ENCODE measurements at regions not wholly inside any gene's neighbourhood (a gene's known extent, or its start where the extent isn't known, plus 50 kb on each side); places are given as distances from the start of the nearest gene placed in this dataset.

- Mint-ChIP-seq H3K4me1 (ENCODE audit: unreplicated experiment) (no peaks in the 10 kb centered on the region), H3K27me3 (peaks cover 50% of the 10 kb centered on the region), H3K27ac (no peak overlapping the region), H3K9me3 (no peaks in the 10 kb centered on the region), H3K36me3 (no peaks in the 10 kb centered on the region), H3K4me3 (no peak overlapping the region)
- no peak for TF ChIP-seq CTCF (conservative IDR thresholded peaks at IDR 0.05)
- no peak for DNase-seq (ENCODE audit: extremely low spot score, unreplicated experiment)
Measured at GRCh38 chr10:2950546-2950945, 116.8 kb upstream of the PFKP start.

GRCh38 chr10:2949948-2950354, 117.4 kb upstream of the PFKP start:
- DNase-seq (ENCODE audit: extremely low spot score, unreplicated experiment), result no peak
- Mint-ChIP-seq H3K36me3 (no peaks in the 10 kb centered on the region), H3K27ac (no peak overlapping the region), H3K27me3 (peaks cover 48% of the 10 kb centered on the region), H3K4me3 (no peak overlapping the region), H3K4me1 (ENCODE audit: unreplicated experiment) (no peaks in the 10 kb centered on the region), H3K9me3 (no peaks in the 10 kb centered on the region)
- TF ChIP-seq CTCF (conservative IDR thresholded peaks at IDR 0.05), result no peak

- no peak for TF ChIP-seq CTCF (conservative IDR thresholded peaks at IDR 0.05)
- Mint-ChIP-seq H3K4me1 (ENCODE audit: unreplicated experiment) (no peaks in the 10 kb centered on the region), H3K36me3 (no peaks in the 10 kb centered on the region), H3K27ac (no peak overlapping the region), H3K9me3 (no peaks in the 10 kb centered on the region), H3K27me3 (peaks cover 48% of the 10 kb centered on the region), H3K4me3 (no peak overlapping the region)
- DNase-seq (ENCODE audit: extremely low spot score, unreplicated experiment), result no peak
Measured at GRCh38 chr10:2949221-2949947, 118.0 kb upstream of the PFKP start.

- H3K4me1 Mint-ChIP-seq (ENCODE audit: unreplicated experiment), result no peaks in the 10 kb centered on the region
- H3K4me3 Mint-ChIP-seq, result no peak overlapping the region
- peaks cover 42% of the 10 kb centered on the region for H3K27me3 Mint-ChIP-seq
- no peak for DNase-seq (ENCODE audit: extremely low spot score, unreplicated experiment)
- no peaks in the 10 kb centered on the region for H3K36me3 Mint-ChIP-seq
- no peak overlapping the region for H3K27ac Mint-ChIP-seq
- no peaks in the 10 kb centered on the region for H3K9me3 Mint-ChIP-seq
- TF ChIP-seq CTCF (conservative IDR thresholded peaks at IDR 0.05), result no peak
Measured at GRCh38 chr10:2948127-2948854, 119.1 kb upstream of the PFKP start.

GRCh38 chr10:2944788-2945187, 122.6 kb upstream of the PFKP start:
- no peak overlapping the region for H3K27ac Mint-ChIP-seq
- no peaks in the 10 kb centered on the region for H3K9me3 Mint-ChIP-seq
- TF ChIP-seq CTCF (conservative IDR thresholded peaks at IDR 0.05), result no peak
- no peaks in the 10 kb centered on the region for H3K4me1 Mint-ChIP-seq (ENCODE audit: unreplicated experiment)
- H3K4me3 Mint-ChIP-seq, result no peak overlapping the region
- H3K27me3 Mint-ChIP-seq, result peaks cover 31% of the 10 kb centered on the region
- H3K36me3 Mint-ChIP-seq, result no peaks in the 10 kb centered on the region
- DNase-seq (ENCODE audit: extremely low spot score, unreplicated experiment), result no peak
